Testis (tissue), 2 donors: ENCODE measurements at regions not wholly inside any gene's neighbourhood (a gene's known extent, or its start where the extent isn't known, plus 50 kb on each side); places are given as distances from the start of the nearest gene placed in this dataset.

Experiments
- DNase-seq: peaks from one replicate; pipeline ENCODE4 v3.0.0-alpha.2; 2019
- H3K27ac ChIP-seq, 2 donors: fragments of 200-600 bp; sonication (generic); one replicate each; pipeline ENCODE4 v1.5.1; 2019
- H3K27me3 ChIP-seq: fragments of 200-600 bp; sonication (generic); one replicate; pipeline ENCODE4 v1.5.1; 2019
- H3K36me3 ChIP-seq: fragments of 200-600 bp; sonication (generic); one replicate; pipeline ENCODE4 v1.5.1; 2017; ENCODE audit warnings: low read depth; ENCODE audit errors: missing control alignments
- H3K4me1 ChIP-seq: fragments of 200-600 bp; sonication (generic); one replicate; pipeline ENCODE4 v1.5.1; 2019
- H3K4me3 ChIP-seq, 2 donors: fragments of 200-600 bp; sonication (generic); one replicate each; pipeline ENCODE4 v1.5.1; 2017 to 2019
- H3K9me3 ChIP-seq: fragments of 200-600 bp; sonication (generic); one replicate; pipeline ENCODE4 v1.5.1; 2017
- POLR2A ChIP-seq: fragments of 450-650 bp; IDR thresholded peaks from one replicate; pipeline ENCODE4 v1.6.1; 2017; ENCODE audit warnings: antibody characterized with exemption, mild to moderate bottlenecking, moderate library complexity
- WGBS, 2 donors: methylation state at CpG; one replicate each; pipeline ENCODE4 v1.1.5; 2018; 5-methylcytosine and 5-hydroxymethylcytosine counted together
- intact Hi-C: fragments of 100-400 bp; cut with DNase I; formaldehyde crosslinking; loops from one replicate; pipeline ENCODE4 v1.15.1; 2023; ENCODE audit warnings: low total_unique reads
- TF ChIP-seq, protein P1 (sequence below), 3 experiments: fragments of 450-650 bp in 2 of 3; fragments of 200-600 bp in 1 of 3; sonication (generic) in 1 of 3; IDR thresholded peaks; one replicate each; pipeline ENCODE4 v1.5.1; 2016 to 2019; ENCODE audit warnings: antibody characterized with exemption in 3 of 3, mild to moderate bottlenecking in 2 of 3, moderate library complexity in 1 of 3

DNA sequence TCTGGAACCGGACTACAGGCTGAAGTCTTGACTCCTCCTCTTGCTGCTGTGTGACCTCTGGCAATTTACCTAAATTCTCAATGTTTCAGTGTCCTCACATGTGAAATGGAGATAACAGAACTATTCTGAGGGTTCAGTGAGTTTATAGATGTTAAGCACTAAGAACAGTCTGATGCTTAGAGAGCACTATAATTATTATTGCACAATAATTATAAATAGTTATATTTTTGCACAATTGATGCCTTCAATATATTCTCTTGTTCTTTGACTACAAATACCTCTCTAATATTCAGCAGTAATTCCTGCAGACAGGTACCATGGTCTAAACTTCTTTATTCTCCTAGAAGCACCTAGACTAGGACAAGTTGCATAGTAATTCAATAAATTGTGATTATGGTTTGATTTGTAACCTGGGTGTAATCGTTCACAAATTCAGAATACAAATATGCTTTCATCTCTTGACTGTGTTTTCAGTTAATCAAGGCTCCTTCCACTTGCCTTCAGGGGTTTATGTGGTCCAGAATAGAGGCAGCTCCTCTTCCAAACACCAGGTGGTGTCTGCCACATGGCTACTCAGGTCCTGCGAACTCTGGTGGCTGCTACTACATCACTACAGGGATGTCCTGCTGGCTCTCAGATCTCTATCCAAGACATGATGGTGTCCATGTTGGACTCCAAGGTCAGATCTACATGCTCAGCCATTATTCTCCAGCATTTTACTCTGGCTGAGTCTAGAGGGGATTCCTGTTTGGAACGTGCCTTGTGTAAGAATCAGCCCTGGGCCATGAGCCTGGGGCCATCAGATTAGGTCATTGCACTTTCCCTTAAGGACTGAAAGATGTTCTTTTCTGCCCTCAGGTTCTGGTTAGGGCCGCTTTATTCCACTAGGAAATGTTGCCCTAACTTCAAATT, 103.4 kb downstream of the QRFPR start:
- DNase-seq, result no peak
- no peak overlapping the region for H3K27ac ChIP-seq
- H3K36me3 ChIP-seq, result no peaks in the 10 kb centered on the region
- no peaks in the 10 kb centered on the region for H3K9me3 ChIP-seq
- H3K4me1 ChIP-seq, result no peaks in the 10 kb centered on the region
- H3K4me3 ChIP-seq, result no peak overlapping the region
- H3K27me3 ChIP-seq, result no peaks in the 10 kb centered on the region
- intact Hi-C loops, result no loop called here
- WGBS, 2 donors, result 44 to 83% methylated on average over 5 of the region's 5 CpGs
- TF ChIP-seq POLR2A, result no peak
- TF ChIP-seq, protein P1, sequence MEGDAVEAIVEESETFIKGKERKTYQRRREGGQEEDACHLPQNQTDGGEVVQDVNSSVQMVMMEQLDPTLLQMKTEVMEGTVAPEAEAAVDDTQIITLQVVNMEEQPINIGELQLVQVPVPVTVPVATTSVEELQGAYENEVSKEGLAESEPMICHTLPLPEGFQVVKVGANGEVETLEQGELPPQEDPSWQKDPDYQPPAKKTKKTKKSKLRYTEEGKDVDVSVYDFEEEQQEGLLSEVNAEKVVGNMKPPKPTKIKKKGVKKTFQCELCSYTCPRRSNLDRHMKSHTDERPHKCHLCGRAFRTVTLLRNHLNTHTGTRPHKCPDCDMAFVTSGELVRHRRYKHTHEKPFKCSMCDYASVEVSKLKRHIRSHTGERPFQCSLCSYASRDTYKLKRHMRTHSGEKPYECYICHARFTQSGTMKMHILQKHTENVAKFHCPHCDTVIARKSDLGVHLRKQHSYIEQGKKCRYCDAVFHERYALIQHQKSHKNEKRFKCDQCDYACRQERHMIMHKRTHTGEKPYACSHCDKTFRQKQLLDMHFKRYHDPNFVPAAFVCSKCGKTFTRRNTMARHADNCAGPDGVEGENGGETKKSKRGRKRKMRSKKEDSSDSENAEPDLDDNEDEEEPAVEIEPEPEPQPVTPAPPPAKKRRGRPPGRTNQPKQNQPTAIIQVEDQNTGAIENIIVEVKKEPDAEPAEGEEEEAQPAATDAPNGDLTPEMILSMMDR (IDR thresholded peaks at IDR 0.05), result no peak

DNA sequence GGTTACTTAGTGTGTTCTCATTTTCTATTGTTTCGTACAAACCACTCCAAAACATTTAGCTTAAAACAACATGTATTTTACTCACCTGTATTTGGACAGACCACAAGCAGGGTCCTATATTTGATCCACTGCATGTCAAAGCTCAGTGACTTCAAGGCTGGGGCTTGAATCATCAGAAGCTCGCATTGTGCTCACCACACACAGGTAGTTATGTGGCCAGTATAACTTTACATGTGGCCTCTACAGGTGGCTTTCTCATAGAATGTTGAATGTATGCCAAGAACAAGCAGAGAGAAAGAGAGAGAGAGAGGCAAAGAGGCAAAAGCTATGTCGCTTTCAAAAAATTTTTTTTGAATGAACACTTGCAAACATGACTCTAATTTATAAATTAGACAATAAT, 107.6 kb downstream of the QRFPR start:
- no peaks in the 10 kb centered on the region for H3K27me3 ChIP-seq
- intact Hi-C loops, result no loop called here
- 92 to 93% methylated on average over 3 of the region's 3 CpGs for WGBS, 2 donors

DNA sequence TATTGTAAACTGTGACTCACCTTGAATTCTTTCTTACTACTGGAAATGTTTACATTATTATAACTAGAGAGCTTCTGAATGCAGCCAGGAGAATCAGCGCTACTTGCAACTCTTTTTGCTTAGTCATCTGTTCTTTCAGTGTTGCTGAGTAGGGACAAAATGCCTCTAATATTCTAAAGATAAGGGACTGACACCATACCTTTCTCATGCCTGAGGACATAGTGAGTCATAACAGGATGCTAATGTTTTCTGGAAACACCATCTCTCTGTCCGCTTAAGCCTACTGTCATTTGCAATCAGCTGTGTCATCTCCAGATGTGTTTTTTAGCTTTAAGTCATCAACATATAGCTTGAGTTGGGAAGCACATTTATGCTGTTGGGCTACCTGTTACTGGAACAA, 108.3 kb downstream of the QRFPR start:
- TF ChIP-seq POLR2A, result no peak
- TF ChIP-seq, protein P1 (IDR thresholded peaks at IDR 0.05), result no peak
- 71% methylated on average over 2 of the region's 2 CpGs for WGBS, 2 donors
- DNase-seq, result no peak

More for the DNA sequence above, 107.6 kb downstream of the QRFPR start:
- no peak overlapping the region for H3K27ac ChIP-seq
- DNase-seq, result no peak
- no peaks in the 10 kb centered on the region for H3K36me3 ChIP-seq
- no peak for TF ChIP-seq POLR2A
- TF ChIP-seq, protein P1 (IDR thresholded peaks at IDR 0.05), result no peak
- no peak overlapping the region for H3K4me3 ChIP-seq
- no peaks in the 10 kb centered on the region for H3K9me3 ChIP-seq
- H3K4me1 ChIP-seq, result no peaks in the 10 kb centered on the region

DNA sequence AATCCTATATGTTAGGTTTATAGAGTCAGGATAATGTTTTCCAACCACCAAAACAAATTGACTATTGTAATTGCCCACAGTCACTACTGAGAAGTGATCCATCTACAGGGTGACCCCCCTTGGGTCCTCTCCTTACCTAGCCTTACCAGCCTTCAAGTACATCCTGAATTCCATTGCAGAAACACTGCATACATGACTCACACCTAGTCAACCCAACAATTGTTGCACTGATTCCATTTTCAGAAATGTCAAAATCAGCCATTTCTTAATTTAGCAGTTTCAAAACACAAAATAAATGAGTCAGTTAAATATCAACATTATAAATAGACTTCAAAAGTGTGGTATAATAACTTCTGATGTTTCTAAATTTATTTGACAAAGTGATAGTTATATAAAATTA, 106.3 kb upstream of the TNIP3 start:
- Histone ChIP-seq H3K4me1 (no peaks in the 10 kb centered on the region), H3K36me3 (no peaks in the 10 kb centered on the region), H3K27ac (no peak overlapping the region), H3K9me3 (no peaks in the 10 kb centered on the region), H3K4me3 (no peak overlapping the region), H3K27me3 (no peaks in the 10 kb centered on the region)
- DNase-seq, result no peak
- intact Hi-C loops, result no loop called here
- TF ChIP-seq POLR2A, result no peak
- TF ChIP-seq, protein P1 (IDR thresholded peaks at IDR 0.05), result no peak

More for the DNA sequence above, 108.3 kb downstream of the QRFPR start:
- intact Hi-C loops, result no loop called here
- H3K9me3 ChIP-seq, result no peaks in the 10 kb centered on the region
- H3K27me3 ChIP-seq, result no peaks in the 10 kb centered on the region
- no peaks in the 10 kb centered on the region for H3K36me3 ChIP-seq
- no peak overlapping the region for H3K4me3 ChIP-seq
- H3K27ac ChIP-seq, result no peak overlapping the region
- H3K4me1 ChIP-seq, result no peaks in the 10 kb centered on the region

DNA sequence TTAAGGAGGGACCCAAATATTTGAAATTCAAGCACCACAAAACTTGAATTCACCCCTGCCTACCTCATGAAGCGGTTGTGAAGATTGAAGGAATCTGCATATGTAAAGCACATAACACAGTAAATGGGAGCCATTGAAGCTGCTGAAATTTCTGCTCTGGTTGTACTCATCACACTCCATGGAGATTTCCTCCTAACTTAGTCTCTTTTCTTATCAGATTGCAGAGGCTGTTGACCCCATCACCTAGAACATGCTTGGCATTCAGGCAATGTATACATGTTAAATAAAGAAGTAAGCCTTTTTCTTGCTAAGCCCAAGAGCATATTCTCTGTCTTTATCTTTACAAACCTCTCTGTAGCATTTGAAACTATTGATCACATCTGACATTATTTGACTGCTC, 104.9 kb upstream of the TNIP3 start:
- no peak for DNase-seq
- Histone ChIP-seq H3K27me3 (no peaks in the 10 kb centered on the region), H3K4me3 (no peak overlapping the region), H3K4me1 (no peaks in the 10 kb centered on the region), H3K9me3 (no peaks in the 10 kb centered on the region), H3K27ac (no peak overlapping the region), H3K36me3 (no peaks in the 10 kb centered on the region)
- no peak for TF ChIP-seq POLR2A
- TF ChIP-seq, protein P1 (IDR thresholded peaks at IDR 0.05), result no peak
- intact Hi-C loops, result no loop called here
- WGBS, 2 donors, result 96 to 100% methylated on average over 1 of the region's 1 CpG
